ENCODE measurements at regions not wholly inside any gene's neighbourhood (a gene's known extent, or its start where the extent isn't known, plus 50 kb on each side); places are given as distances from the start of the nearest gene placed in this dataset.

DNA sequence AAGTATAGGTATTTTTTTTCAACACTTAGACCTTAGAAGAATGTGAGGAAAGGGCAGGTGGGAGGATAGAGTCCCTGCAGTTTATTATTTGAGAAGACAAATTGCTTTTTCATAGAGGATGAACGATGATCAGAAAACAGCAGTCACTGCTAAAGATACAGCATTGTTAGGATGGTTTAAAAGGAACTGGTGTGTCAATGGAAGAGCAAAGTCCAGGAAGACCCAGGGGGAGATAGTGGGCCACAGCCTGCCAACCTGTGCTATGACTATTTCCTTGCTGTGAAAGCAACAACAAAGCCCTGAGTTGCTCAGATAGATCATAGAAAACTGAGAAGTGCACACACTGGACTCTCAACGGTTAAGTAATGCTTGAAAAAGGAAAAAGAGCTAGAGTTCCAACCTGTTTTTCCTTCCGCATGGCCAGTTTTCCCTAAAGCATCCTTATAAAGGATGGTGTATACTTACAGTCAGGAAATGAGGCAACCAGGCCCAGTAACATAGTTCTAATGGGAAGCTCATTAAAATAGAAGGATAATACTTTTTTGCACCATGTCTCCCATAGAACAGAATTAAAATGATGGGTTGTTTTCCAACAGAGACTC lies 153.8 kb downstream of the CEMIP2 start:
- no peak overlapping the region for H3K4me3 ChIP-seq
- WGBS, 2 donors, result 64 to 66% methylated on average over 3 of the region's 3 CpGs
- no peaks in the 10 kb centered on the region for H3K9me3 ChIP-seq
- no peak for ATAC-seq
- no peak for FAIRE-seq
- TF ChIP-seq, protein P1, sequence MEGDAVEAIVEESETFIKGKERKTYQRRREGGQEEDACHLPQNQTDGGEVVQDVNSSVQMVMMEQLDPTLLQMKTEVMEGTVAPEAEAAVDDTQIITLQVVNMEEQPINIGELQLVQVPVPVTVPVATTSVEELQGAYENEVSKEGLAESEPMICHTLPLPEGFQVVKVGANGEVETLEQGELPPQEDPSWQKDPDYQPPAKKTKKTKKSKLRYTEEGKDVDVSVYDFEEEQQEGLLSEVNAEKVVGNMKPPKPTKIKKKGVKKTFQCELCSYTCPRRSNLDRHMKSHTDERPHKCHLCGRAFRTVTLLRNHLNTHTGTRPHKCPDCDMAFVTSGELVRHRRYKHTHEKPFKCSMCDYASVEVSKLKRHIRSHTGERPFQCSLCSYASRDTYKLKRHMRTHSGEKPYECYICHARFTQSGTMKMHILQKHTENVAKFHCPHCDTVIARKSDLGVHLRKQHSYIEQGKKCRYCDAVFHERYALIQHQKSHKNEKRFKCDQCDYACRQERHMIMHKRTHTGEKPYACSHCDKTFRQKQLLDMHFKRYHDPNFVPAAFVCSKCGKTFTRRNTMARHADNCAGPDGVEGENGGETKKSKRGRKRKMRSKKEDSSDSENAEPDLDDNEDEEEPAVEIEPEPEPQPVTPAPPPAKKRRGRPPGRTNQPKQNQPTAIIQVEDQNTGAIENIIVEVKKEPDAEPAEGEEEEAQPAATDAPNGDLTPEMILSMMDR (IDR thresholded peaks at IDR 0.05), result no peak
- DNase-seq, result no peak
- H3K36me3 ChIP-seq, result no peaks in the 10 kb centered on the region
- no peaks in the 10 kb centered on the region for H3K4me1 ChIP-seq
- intact Hi-C loops (cut with DNase I), result no loop called here
- no peaks in the 10 kb centered on the region for H3K27me3 ChIP-seq
- no peak overlapping the region for H3K27ac ChIP-seq

GRCh38 chr9:71612889-71613288 lies 155.4 kb downstream of the CEMIP2 start:
- DNase-seq (no peak), FAIRE-seq (no peak)
- intact Hi-C loops (cut with DNase I), result no loop called here

DNA sequence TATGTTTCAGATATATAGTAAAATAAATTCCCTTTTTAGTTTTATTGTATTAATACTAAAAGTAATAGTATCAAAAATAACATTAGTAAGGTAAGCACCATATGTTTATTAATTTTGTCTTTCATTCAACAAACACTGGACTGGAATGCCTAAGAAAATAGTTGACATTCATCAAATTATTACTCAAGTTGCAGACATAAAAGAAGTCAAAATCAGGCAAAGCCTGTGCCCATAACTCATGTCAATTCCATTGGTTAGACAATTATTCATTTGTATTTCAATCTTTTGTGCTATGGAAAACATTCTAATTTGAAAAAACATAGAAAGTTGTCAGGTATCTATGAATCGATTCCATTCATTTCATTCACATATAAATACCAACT lies 158.9 kb downstream of the CEMIP2 start:
- H3K36me3 ChIP-seq, result no peaks in the 10 kb centered on the region
- no peak overlapping the region for H3K4me3 ChIP-seq
- TF ChIP-seq, protein P1 (IDR thresholded peaks at IDR 0.05), result no peak
- H3K4me1 ChIP-seq, result no peaks in the 10 kb centered on the region
- WGBS, 2 donors, result 74 to 96% methylated on average over 1 of the region's 1 CpG
- DNase-seq, result no peak
- peak; percentile 13 for FAIRE-seq
- ATAC-seq, result no peak
- H3K9me3 ChIP-seq, result no peaks in the 10 kb centered on the region
- H3K27ac ChIP-seq, result no peak overlapping the region
- intact Hi-C loops (cut with DNase I), result loop anchor here in 1 of 3 donors (5.0 kb wide), 1 partner anchor 163 kb away; no protein-coding TSS in a partner anchor
- no peaks in the 10 kb centered on the region for H3K27me3 ChIP-seq

More at GRCh38 chr9:71612889-71613288, 155.4 kb downstream of the CEMIP2 start:
- H3K36me3 ChIP-seq, result no peaks in the 10 kb centered on the region
- no peaks in the 10 kb centered on the region for H3K4me1 ChIP-seq
- 45 to 48% methylated on average over 2 of the region's 2 CpGs for WGBS, 2 donors
- no peaks in the 10 kb centered on the region for H3K27me3 ChIP-seq
- H3K27ac ChIP-seq, result no peak overlapping the region
- TF ChIP-seq, protein P1 (IDR thresholded peaks at IDR 0.05), result no peak
- no peak overlapping the region for H3K4me3 ChIP-seq
- no peaks in the 10 kb centered on the region for H3K9me3 ChIP-seq
- no peak for ATAC-seq

DNA sequence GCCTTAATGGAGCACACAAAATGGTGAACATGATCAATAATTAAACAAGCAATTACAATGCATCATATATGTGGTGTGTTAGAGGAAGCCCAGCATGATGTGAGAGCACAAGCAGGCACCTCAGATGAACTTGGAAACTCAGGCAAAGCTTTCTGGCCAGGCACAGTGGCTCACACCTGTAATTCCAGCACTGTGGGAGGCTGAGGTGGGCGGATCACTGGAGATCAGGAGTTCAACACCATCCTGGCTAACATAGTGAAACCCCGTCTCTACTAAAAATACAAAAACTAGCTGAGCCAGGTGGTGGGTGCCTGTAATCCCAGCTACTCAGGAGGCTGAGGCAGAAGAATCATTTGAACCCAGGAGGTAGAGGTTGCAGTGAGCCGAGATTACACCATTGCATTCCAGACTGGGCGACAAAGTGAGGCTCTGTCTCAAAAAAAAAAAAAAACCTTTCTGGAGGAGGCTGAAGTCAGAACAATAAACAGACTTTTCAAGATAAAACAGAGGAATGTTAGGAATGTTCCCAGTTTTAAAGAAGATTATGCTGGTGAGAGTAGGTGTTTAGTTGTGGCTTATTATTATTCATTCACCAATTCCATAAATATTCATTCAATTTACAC lies 159.4 kb downstream of the CEMIP2 start:
- Histone ChIP-seq H3K36me3 (no peaks in the 10 kb centered on the region), H3K27ac (no peak overlapping the region), H3K9me3 (no peaks in the 10 kb centered on the region), H3K27me3 (no peaks in the 10 kb centered on the region), H3K4me1 (no peaks in the 10 kb centered on the region), H3K4me3 (no peak overlapping the region)
- TF ChIP-seq, protein P1 (IDR thresholded peaks at IDR 0.05), result no peak
- 52 to 63% methylated on average over 4 of the region's 4 CpGs for WGBS, 2 donors
- no peak for FAIRE-seq
- peak in 1 of 4 donors; percentile 40 for ATAC-seq
- DNase-seq, result no peak
- intact Hi-C loops (cut with DNase I), result loop anchor here in 1 of 3 donors (5.0 kb wide), 1 partner anchor 163 kb away; no protein-coding TSS in a partner anchor

DNA sequence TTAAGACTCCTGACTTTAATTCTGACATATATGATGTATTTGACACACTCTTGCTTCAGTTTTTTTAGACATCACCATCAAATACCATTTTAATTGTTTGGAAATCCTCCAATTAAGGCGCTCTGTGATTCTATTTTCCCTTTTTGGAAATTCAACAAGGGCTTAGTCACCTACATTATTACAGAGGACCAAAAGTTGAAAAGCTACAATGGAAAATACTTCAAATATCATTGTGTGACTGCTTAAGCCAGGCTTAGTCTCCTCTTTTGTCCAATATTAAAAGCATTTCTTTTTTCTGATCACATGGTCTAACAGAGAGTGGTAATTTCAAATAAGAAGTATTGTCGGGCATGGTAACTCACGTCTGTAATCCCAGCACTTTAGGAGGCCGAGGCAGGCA lies 160.3 kb downstream of the CEMIP2 start:
- intact Hi-C loops (cut with DNase I), result loop anchor here in 1 of 3 donors (5.0 kb wide), 1 partner anchor 164 kb away; no protein-coding TSS in a partner anchor

More for the DNA sequence above, 160.3 kb downstream of the CEMIP2 start:
- ATAC-seq, result no peak
- FAIRE-seq, result no peak
- Histone ChIP-seq H3K27me3 (no peaks in the 10 kb centered on the region), H3K27ac (no peak overlapping the region), H3K36me3 (no peaks in the 10 kb centered on the region), H3K4me3 (no peak overlapping the region), H3K9me3 (no peaks in the 10 kb centered on the region), H3K4me1 (no peaks in the 10 kb centered on the region)
- DNase-seq, result no peak
- 73 to 85% methylated on average over 4 of the region's 4 CpGs for WGBS, 2 donors
- TF ChIP-seq, protein P1 (IDR thresholded peaks at IDR 0.05), result no peak

All from pancreas (tissue), 10 donors.